ENCODE measurements at regions not wholly inside any gene's neighbourhood (a gene's known extent, or its start where the extent isn't known, plus 50 kb on each side); places are given as distances from the start of the nearest gene placed in this dataset.

- TF ChIP-seq CTCF (IDR thresholded peaks at IDR 0.05) = no peak
- no peak for TF ChIP-seq POLR2A (IDR thresholded peaks at IDR 0.05)
Measured at GRCh38 chr9:18237776-18238175, 236.2 kb upstream of the ADAMTSL1 start.
